CD4-positive, alpha-beta T cell (primary cell): ENCODE measurements at regions not wholly inside any gene's neighbourhood (a gene's known extent, or its start where the extent isn't known, plus 50 kb on each side); places are given as distances from the start of the nearest gene placed in this dataset.

Source experiments
- ATAC-seq: fragments of 200-7000 bp; cut with Tn5 transposase; one replicate; pipeline ENCODE4 v1.10.0; 2022; ENCODE audit warnings: mild to moderate bottlenecking; ENCODE audit not compliant: poor library complexity
- CTCF ChIA-PET: fragments of 350-600 bp; sonication (Branson Sonifier 250); formaldehyde crosslinking; loops from one replicate; lab custom pipeline; 2021; ENCODE audit warnings: antibody characterized with exemption, inconsistent platforms; lab: Charles Lee
- POLR2A ChIA-PET: fragments of 350-600 bp; sonication (Branson Sonifier 250); formaldehyde crosslinking; loops from one replicate; lab custom pipeline; 2021; ENCODE audit warnings: antibody characterized with exemption, inconsistent platforms; lab: Charles Lee
- DNase-seq, 14 experiments: peaks; one replicate each; pipeline ENCODE4 v3.0.0-alpha.2; 2013 to 2020; ENCODE audit warnings: mixed read lengths in 2 of 14
- H3K27ac ChIP-seq, 2 donors: one replicate each; pipeline versions ENCODE4 v1.5.1 to v1.7.0; 2013; ENCODE audit warnings: low read length in 2 of 2, low read depth in 1 of 2, mild to moderate bottlenecking in 1 of 2
- H3K27me3 ChIP-seq, 2 experiments: 1 replicate in 1 of 2; 2 replicates in 1 of 2; pipeline versions ENCODE4 v1.6.1 to v1.7.0; 2013; ENCODE audit warnings: low read length in 2 of 2, control low read depth in 1 of 2, mild to moderate bottlenecking in 1 of 2, moderate library complexity in 1 of 2; ENCODE audit not compliant: insufficient read depth in 2 of 2, control insufficient read depth in 1 of 2
- H3K36me3 ChIP-seq: one replicate; pipeline ENCODE4 v1.6.1; 2013; ENCODE audit warnings: low read length, control low read depth; ENCODE audit not compliant: insufficient read depth
- H3K4me1 ChIP-seq: one replicate; pipeline ENCODE4 v1.6.1; 2013; ENCODE audit warnings: low read length, control low read depth; ENCODE audit not compliant: insufficient read depth
- H3K4me3 ChIP-seq: one replicate; pipeline ENCODE4 v1.5.1; 2013; ENCODE audit warnings: mild to moderate bottlenecking, low read length, moderate library complexity
- H3K9me3 ChIP-seq, 2 experiments: 1 replicate in 1 of 2; 2 replicates in 1 of 2; pipeline versions ENCODE4 v1.6.1 to v1.7.0; 2013; ENCODE audit warnings: low read length in 2 of 2, mild to moderate bottlenecking in 2 of 2, control low read depth in 1 of 2, moderate library complexity in 1 of 2; ENCODE audit not compliant: control insufficient read depth in 1 of 2, insufficient read depth in 1 of 2
- H3K27ac Mint-ChIP-seq: one replicate; pipeline ENCODE4 v1.8.0; 2020; ENCODE audit warnings: mixed read lengths
- H3K27me3 Mint-ChIP-seq: one replicate; pipeline ENCODE4 v1.8.0; 2021; ENCODE audit warnings: mixed read lengths
- H3K36me3 Mint-ChIP-seq: one replicate; pipeline ENCODE4 v1.8.0; 2021; ENCODE audit warnings: low read depth, mixed read lengths
- H3K4me1 Mint-ChIP-seq: one replicate; pipeline ENCODE4 v1.8.0; 2021; ENCODE audit warnings: low read depth, mixed read lengths
- H3K4me3 Mint-ChIP-seq: one replicate; pipeline ENCODE4 v1.8.0; 2020; ENCODE audit warnings: mild to moderate bottlenecking, mixed read lengths
- H3K9me3 Mint-ChIP-seq: one replicate; pipeline ENCODE4 v1.8.0; 2020; ENCODE audit warnings: mixed read lengths
- intact Hi-C, 2 experiments: fragments of 100-400 bp; cut with DNase I in 1 of 2; cut with micrococcal nuclease in 1 of 2; formaldehyde crosslinking; loops; one replicate each; pipeline versions ENCODE4 v1.15.1 to v1.9.0; 2023 to 2025; cut with DNase I, micrococcal nuclease
- TF ChIP-seq, protein P1 (sequence below): fragments of 200-600 bp; IDR thresholded peaks from one replicate; pipeline ENCODE4 v1.8.0; 2022; ENCODE audit warnings: antibody characterized with exemption, mild to moderate bottlenecking

DNA sequence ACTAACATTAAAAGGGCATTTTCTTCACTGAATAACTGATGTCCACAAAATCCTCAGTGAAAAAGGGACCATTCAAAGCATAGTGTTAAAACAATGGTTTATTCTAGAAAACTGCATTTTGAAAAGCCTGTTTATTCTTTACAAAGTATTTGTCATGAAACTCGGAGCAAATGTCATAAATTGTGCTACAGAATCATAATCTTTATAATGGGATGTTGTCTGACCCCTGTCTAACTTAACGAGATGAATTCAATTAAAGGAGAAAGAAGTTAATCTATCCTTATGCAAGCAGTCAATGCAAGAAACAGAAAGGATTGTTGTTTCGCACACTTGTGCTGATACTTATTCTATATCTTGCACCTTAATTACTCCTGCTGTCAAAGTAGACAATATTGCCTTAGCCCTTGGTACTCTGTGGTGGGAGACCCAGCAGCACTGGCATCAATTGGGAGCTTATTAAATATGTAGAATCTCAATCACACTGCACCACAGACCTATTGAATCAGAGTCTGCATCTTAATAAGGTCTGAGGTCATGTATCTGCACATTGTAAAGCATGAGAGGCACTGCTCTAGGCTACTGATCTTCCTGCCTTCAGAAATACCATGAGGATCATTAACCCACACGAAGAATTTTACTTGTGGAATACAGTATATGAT lies 708.3 kb downstream of the HDGFL1 start:
- H3K27me3 Mint-ChIP-seq: no peaks in the 10 kb centered on the region
- intact Hi-C loops: no loop called here
- ATAC-seq (no peak), DNase-seq (no peak)
- H3K9me3 ChIP-seq: peaks cover 0 to 4% of the 10 kb centered on the region in 2 experiments
- ChIA-PET POLR2A (no interaction called here), CTCF (no interaction called here)
- H3K27ac Mint-ChIP-seq: no peak overlapping the region
- no peak overlapping the region for H3K4me3 Mint-ChIP-seq
- H3K4me3 ChIP-seq: no peak overlapping the region
- no peaks in the 10 kb centered on the region for H3K27me3 ChIP-seq
- no peaks in the 10 kb centered on the region for H3K36me3 Mint-ChIP-seq
- no peaks in the 10 kb centered on the region for H3K4me1 Mint-ChIP-seq
- no peaks in the 10 kb centered on the region for H3K36me3 ChIP-seq
- TF ChIP-seq, protein P1, sequence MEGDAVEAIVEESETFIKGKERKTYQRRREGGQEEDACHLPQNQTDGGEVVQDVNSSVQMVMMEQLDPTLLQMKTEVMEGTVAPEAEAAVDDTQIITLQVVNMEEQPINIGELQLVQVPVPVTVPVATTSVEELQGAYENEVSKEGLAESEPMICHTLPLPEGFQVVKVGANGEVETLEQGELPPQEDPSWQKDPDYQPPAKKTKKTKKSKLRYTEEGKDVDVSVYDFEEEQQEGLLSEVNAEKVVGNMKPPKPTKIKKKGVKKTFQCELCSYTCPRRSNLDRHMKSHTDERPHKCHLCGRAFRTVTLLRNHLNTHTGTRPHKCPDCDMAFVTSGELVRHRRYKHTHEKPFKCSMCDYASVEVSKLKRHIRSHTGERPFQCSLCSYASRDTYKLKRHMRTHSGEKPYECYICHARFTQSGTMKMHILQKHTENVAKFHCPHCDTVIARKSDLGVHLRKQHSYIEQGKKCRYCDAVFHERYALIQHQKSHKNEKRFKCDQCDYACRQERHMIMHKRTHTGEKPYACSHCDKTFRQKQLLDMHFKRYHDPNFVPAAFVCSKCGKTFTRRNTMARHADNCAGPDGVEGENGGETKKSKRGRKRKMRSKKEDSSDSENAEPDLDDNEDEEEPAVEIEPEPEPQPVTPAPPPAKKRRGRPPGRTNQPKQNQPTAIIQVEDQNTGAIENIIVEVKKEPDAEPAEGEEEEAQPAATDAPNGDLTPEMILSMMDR: no peak
- no peaks in the 10 kb centered on the region for H3K4me1 ChIP-seq
- H3K9me3 Mint-ChIP-seq: no peaks in the 10 kb centered on the region
- H3K27ac ChIP-seq: no peak overlapping the region

DNA sequence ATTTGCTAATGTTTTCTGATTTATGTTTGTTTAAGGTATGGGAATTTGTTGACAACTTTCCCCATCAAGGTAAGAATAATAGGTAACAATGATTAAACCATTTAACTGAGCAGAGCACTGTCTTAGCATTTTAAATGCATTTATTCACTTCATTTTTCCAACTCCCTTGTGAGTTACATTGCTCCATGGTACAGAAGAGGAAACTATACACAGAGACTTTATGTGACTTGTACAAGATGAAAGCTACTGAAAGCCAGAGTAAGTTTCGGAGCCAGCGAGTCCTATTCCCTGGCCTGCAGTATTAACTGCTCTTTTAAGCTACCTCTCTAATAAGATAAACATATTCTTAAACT lies 708.8 kb downstream of the HDGFL1 start:
- CTCF ChIA-PET: no interaction called here
- intact Hi-C loops: no loop called here
- no peaks in the 10 kb centered on the region for H3K4me1 Mint-ChIP-seq
- no peaks in the 10 kb centered on the region for H3K4me1 ChIP-seq
- no peak for DNase-seq
- POLR2A ChIA-PET: no interaction called here
- no peaks in the 10 kb centered on the region for H3K36me3 ChIP-seq
- no peak overlapping the region for H3K4me3 ChIP-seq
- TF ChIP-seq, protein P1: no peak
- no peaks in the 10 kb centered on the region for H3K9me3 Mint-ChIP-seq
- no peak for ATAC-seq
- H3K27me3 ChIP-seq: no peaks in the 10 kb centered on the region
- no peak overlapping the region for H3K4me3 Mint-ChIP-seq
- H3K9me3 ChIP-seq: peaks cover 0 to 7% of the 10 kb centered on the region in 2 experiments
- H3K27ac ChIP-seq: no peak overlapping the region
- H3K36me3 Mint-ChIP-seq: no peaks in the 10 kb centered on the region
- no peaks in the 10 kb centered on the region for H3K27me3 Mint-ChIP-seq
- no peak overlapping the region for H3K27ac Mint-ChIP-seq

DNA sequence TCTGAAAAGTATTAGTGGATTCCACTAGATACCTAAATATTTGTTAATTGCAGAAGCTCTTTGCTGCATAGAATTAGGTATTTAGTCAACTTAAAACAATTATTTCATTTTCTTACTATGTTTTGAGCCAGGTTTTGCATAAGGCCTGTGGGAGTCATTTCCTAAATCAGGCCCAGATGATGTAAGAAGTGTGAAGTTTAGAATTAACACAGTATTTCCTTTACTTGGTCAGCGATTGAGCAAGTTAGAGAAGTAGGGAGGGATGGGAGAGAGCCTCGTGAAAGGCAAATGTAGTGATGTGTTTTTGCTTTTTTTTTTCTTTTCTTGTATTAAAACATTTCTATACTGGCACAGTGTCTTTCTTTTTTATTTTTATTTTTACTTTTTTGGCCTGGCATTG lies 711.1 kb downstream of the HDGFL1 start:
- H3K36me3 ChIP-seq: no peaks in the 10 kb centered on the region
- H3K27me3 Mint-ChIP-seq: no peaks in the 10 kb centered on the region
- no peak for DNase-seq
- H3K9me3 ChIP-seq: peaks cover 0 to 4% of the 10 kb centered on the region in 2 experiments
- H3K4me1 Mint-ChIP-seq: no peaks in the 10 kb centered on the region
- TF ChIP-seq, protein P1: no peak
- no peak overlapping the region for H3K27ac ChIP-seq
- no peaks in the 10 kb centered on the region for H3K36me3 Mint-ChIP-seq
- ATAC-seq: no peak
- H3K9me3 Mint-ChIP-seq: no peaks in the 10 kb centered on the region
- H3K27ac Mint-ChIP-seq: no peak overlapping the region
- no peaks in the 10 kb centered on the region for H3K27me3 ChIP-seq
- no peaks in the 10 kb centered on the region for H3K4me1 ChIP-seq
- no peak overlapping the region for H3K4me3 ChIP-seq
- intact Hi-C loops: no loop called here
- ChIA-PET CTCF (no interaction called here), POLR2A (no interaction called here)
- no peak overlapping the region for H3K4me3 Mint-ChIP-seq
